ENCODE measurements at regions not wholly inside any gene's neighbourhood (a gene's known extent, or its start where the extent isn't known, plus 50 kb on each side); places are given as distances from the start of the nearest gene placed in this dataset.

DNA sequence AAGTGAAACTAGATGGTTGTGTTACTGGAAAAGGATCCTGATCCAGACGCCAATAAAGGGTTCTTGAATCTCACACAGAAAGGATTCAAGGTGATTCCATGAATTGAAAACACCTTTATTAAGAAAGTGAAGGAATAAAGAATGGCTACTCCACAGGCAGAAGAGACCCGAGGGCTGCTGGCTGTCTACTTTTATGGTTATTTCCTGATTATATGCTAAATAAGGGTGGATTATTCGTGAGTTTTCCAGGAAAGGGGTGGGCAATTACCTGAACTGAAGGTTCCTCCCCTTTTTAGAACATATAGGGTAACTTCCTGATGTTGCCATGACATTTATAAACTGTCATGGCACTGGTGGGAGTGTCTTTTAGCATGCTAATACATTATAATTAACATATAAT, 50.9 kb upstream of the WARS2 start:
- Histone ChIP-seq H3K4me3 (no peak overlapping the region), H3K9me3 (replicated peaks in 1 of 3) (no peaks in the 10 kb centered on the region), H3K27me3 (no peaks in the 10 kb centered on the region), H3K36me3 (replicated peaks in 1 of 2) (no peaks in the 10 kb centered on the region), H3K4me1 (replicated peaks in 1 of 2) (no peaks in the 10 kb centered on the region), H3K27ac (no peak overlapping the region)
- intact Hi-C loops (cut with DNase I): no loop called here
- no peak for DNase-seq
- WGBS, 4 donors: 90 to 97% (median 92%) methylated on average over 3 of the region's 3 CpGs
- TF ChIP-seq POLR2A (IDR thresholded peaks at IDR 0.05): no peak
- TF ChIP-seq, protein P1, sequence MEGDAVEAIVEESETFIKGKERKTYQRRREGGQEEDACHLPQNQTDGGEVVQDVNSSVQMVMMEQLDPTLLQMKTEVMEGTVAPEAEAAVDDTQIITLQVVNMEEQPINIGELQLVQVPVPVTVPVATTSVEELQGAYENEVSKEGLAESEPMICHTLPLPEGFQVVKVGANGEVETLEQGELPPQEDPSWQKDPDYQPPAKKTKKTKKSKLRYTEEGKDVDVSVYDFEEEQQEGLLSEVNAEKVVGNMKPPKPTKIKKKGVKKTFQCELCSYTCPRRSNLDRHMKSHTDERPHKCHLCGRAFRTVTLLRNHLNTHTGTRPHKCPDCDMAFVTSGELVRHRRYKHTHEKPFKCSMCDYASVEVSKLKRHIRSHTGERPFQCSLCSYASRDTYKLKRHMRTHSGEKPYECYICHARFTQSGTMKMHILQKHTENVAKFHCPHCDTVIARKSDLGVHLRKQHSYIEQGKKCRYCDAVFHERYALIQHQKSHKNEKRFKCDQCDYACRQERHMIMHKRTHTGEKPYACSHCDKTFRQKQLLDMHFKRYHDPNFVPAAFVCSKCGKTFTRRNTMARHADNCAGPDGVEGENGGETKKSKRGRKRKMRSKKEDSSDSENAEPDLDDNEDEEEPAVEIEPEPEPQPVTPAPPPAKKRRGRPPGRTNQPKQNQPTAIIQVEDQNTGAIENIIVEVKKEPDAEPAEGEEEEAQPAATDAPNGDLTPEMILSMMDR (IDR thresholded peaks at IDR 0.05): no peak

DNA sequence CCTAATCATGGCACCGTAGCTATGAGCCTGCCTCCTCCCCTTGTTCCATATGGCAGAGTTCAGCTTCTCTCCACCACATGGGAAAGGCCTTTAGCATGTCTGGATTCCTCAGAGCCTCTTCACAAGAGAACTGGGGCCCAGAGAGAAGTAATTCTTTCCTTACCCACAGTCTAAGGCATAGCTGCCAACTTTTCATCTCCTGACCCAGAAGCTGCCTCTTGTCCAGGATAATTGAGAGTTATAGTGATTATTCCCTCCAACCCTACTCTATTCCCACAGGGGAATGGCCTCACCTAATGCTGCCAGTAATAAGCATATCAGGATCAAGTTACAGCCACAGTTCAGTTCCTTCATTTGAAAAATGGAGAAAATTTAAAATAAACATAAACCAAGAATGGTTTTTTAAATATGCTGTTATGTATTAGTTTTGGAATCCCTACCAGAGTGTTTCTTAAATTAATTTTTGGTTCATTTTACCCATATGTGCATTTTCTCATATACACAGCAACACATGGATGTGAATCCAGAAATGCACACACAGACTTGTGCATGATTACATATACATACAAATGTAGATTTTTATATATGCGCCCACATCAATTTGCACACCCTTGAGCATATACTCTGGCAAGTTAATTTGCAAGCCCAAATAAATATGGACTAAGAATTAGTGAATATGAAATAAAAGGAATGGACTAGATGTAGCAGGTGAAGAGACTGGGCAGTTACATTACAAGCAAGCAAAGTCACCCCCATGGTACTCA, 63.9 kb upstream of the WARS2 start:
- peaks cover 0 to 3% (median 0%) of the 10 kb centered on the region in 3 donors for H3K9me3 ChIP-seq (replicated peaks in 1 of 3)
- H3K4me1 ChIP-seq (replicated peaks in 1 of 2): no peaks in the 10 kb centered on the region
- no peak for TF ChIP-seq POLR2A (IDR thresholded peaks at IDR 0.05)
- TF ChIP-seq, protein P1 (IDR thresholded peaks at IDR 0.05): no peak
- H3K27me3 ChIP-seq: no peaks in the 10 kb centered on the region
- H3K36me3 ChIP-seq (replicated peaks in 1 of 2): no peaks in the 10 kb centered on the region
- no peak for DNase-seq
- H3K4me3 ChIP-seq: no peak overlapping the region
- intact Hi-C loops (cut with DNase I): no loop called here
- WGBS, 4 donors: 90 to 93% (median 91%) methylated on average over 2 of the region's 2 CpGs
- H3K27ac ChIP-seq: no peak overlapping the region

DNA sequence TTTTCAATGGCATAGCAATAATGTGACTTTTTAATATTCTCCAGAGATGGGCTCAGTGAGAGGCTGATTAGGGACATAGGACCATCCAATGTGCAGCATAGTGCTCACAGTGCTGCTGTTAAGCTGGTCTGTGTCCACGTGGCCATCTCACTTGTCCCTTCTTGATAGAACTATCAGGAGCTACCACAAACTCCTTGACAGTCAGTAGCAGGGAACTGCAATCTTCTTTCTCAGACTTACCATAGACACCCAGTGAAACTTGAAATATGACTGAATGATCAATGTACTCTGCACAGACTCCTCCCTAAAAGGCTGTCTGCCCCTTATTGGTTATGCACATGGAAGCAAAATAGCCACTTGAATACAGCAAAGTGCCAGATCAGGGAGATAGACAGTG, 64.5 kb upstream of the WARS2 start:
- TF ChIP-seq, protein P1 (IDR thresholded peaks at IDR 0.05): no peak
- no peak for TF ChIP-seq POLR2A (IDR thresholded peaks at IDR 0.05)
- Histone ChIP-seq H3K36me3 (replicated peaks in 1 of 2) (no peaks in the 10 kb centered on the region), H3K27me3 (no peaks in the 10 kb centered on the region), H3K27ac (no peak overlapping the region), H3K4me1 (replicated peaks in 1 of 2) (no peaks in the 10 kb centered on the region), H3K9me3 (replicated peaks in 1 of 3) (no peaks in the 10 kb centered on the region), H3K4me3 (no peak overlapping the region)
- intact Hi-C loops (cut with DNase I): no loop called here
- 78 to 100% (median 85%) methylated on average over 1 of the region's 1 CpG for WGBS, 4 donors
- DNase-seq: no peak

DNA sequence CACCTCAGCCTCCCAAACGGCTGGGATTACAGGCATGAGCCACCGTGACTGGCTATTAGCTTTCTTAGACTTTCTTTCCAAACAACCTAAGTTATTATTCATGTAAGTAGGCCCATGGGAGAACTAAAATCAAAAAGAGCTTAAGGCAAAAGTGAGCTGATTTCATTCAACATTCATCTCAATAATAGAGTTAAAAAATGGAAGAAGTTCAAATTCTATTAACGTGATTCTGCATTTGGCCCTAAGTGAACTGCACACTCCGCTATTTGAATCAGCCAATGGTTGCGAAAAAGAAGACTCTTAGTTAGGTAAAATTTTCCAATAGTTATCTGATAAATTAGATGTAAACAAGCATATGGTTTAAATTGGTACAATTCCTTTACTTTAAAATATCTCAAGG, 68.6 kb upstream of the WARS2 start:
- Histone ChIP-seq H3K27ac (no peak overlapping the region), H3K9me3 (replicated peaks in 1 of 3) (no peaks in the 10 kb centered on the region), H3K36me3 (replicated peaks in 1 of 2) (no peaks in the 10 kb centered on the region), H3K4me1 (replicated peaks in 1 of 2) (no peaks in the 10 kb centered on the region), H3K4me3 (no peak overlapping the region), H3K27me3 (no peaks in the 10 kb centered on the region)
- no peak for DNase-seq
- 90 to 97% (median 93%) methylated on average over 5 of the region's 5 CpGs for WGBS, 4 donors
- TF ChIP-seq POLR2A (IDR thresholded peaks at IDR 0.05): no peak
- TF ChIP-seq, protein P1 (IDR thresholded peaks at IDR 0.05): no peak
- intact Hi-C loops (cut with DNase I): no loop called here
